ENCODE measurements at regions not wholly inside any gene's neighbourhood (a gene's known extent, or its start where the extent isn't known, plus 50 kb on each side); places are given as distances from the start of the nearest gene placed in this dataset.

GRCh38 chr6:80696268-80696667, 589.8 kb downstream of the BCKDHB start:
- TF ChIP-seq, protein P1, sequence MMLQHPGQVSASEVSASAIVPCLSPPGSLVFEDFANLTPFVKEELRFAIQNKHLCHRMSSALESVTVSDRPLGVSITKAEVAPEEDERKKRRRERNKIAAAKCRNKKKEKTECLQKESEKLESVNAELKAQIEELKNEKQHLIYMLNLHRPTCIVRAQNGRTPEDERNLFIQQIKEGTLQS (IDR thresholded peaks at IDR 0.05; ENCODE audit: insufficient read depth, low read depth, low read length) = no peak
- TF ChIP-seq EP300 (IDR thresholded peaks at IDR 0.05; ENCODE audit: borderline replicate concordance in 1 of 2, low read depth in 2 of 2, low read length in 2 of 2) = no peak
- no peak for TF ChIP-seq JUN (IDR thresholded peaks at IDR 0.05; ENCODE audit: low read depth, low read length)
- TF ChIP-seq KDM5A (IDR thresholded peaks at IDR 0.05; ENCODE audit: low read length) = no peak
- no peak for TF ChIP-seq CTCF (IDR thresholded peaks at IDR 0.05; ENCODE audit: control extremely low read depth in 1 of 3, insufficient read depth in 1 of 3, low read depth in 1 of 3, low read length in 3 of 3)
- TF ChIP-seq, protein P2, sequence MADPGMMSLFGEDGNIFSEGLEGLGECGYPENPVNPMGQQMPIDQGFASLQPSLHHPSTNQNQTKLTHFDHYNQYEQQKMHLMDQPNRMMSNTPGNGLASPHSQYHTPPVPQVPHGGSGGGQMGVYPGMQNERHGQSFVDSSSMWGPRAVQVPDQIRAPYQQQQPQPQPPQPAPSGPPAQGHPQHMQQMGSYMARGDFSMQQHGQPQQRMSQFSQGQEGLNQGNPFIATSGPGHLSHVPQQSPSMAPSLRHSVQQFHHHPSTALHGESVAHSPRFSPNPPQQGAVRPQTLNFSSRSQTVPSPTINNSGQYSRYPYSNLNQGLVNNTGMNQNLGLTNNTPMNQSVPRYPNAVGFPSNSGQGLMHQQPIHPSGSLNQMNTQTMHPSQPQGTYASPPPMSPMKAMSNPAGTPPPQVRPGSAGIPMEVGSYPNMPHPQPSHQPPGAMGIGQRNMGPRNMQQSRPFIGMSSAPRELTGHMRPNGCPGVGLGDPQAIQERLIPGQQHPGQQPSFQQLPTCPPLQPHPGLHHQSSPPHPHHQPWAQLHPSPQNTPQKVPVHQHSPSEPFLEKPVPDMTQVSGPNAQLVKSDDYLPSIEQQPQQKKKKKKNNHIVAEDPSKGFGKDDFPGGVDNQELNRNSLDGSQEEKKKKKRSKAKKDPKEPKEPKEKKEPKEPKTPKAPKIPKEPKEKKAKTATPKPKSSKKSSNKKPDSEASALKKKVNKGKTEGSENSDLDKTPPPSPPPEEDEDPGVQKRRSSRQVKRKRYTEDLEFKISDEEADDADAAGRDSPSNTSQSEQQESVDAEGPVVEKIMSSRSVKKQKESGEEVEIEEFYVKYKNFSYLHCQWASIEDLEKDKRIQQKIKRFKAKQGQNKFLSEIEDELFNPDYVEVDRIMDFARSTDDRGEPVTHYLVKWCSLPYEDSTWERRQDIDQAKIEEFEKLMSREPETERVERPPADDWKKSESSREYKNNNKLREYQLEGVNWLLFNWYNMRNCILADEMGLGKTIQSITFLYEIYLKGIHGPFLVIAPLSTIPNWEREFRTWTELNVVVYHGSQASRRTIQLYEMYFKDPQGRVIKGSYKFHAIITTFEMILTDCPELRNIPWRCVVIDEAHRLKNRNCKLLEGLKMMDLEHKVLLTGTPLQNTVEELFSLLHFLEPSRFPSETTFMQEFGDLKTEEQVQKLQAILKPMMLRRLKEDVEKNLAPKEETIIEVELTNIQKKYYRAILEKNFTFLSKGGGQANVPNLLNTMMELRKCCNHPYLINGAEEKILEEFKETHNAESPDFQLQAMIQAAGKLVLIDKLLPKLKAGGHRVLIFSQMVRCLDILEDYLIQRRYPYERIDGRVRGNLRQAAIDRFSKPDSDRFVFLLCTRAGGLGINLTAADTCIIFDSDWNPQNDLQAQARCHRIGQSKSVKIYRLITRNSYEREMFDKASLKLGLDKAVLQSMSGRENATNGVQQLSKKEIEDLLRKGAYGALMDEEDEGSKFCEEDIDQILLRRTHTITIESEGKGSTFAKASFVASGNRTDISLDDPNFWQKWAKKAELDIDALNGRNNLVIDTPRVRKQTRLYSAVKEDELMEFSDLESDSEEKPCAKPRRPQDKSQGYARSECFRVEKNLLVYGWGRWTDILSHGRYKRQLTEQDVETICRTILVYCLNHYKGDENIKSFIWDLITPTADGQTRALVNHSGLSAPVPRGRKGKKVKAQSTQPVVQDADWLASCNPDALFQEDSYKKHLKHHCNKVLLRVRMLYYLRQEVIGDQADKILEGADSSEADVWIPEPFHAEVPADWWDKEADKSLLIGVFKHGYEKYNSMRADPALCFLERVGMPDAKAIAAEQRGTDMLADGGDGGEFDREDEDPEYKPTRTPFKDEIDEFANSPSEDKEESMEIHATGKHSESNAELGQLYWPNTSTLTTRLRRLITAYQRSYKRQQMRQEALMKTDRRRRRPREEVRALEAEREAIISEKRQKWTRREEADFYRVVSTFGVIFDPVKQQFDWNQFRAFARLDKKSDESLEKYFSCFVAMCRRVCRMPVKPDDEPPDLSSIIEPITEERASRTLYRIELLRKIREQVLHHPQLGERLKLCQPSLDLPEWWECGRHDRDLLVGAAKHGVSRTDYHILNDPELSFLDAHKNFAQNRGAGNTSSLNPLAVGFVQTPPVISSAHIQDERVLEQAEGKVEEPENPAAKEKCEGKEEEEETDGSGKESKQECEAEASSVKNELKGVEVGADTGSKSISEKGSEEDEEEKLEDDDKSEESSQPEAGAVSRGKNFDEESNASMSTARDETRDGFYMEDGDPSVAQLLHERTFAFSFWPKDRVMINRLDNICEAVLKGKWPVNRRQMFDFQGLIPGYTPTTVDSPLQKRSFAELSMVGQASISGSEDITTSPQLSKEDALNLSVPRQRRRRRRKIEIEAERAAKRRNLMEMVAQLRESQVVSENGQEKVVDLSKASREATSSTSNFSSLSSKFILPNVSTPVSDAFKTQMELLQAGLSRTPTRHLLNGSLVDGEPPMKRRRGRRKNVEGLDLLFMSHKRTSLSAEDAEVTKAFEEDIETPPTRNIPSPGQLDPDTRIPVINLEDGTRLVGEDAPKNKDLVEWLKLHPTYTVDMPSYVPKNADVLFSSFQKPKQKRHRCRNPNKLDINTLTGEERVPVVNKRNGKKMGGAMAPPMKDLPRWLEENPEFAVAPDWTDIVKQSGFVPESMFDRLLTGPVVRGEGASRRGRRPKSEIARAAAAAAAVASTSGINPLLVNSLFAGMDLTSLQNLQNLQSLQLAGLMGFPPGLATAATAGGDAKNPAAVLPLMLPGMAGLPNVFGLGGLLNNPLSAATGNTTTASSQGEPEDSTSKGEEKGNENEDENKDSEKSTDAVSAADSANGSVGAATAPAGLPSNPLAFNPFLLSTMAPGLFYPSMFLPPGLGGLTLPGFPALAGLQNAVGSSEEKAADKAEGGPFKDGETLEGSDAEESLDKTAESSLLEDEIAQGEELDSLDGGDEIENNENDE (IDR thresholded peaks at IDR 0.05; ENCODE audit: insufficient replicate concordance, low read length) = no peak
- TF ChIP-seq FOSL1 (IDR thresholded peaks at IDR 0.05; ENCODE audit: insufficient read depth, low read depth, low read length) = no peak
- no peak for TF ChIP-seq NRF1 (IDR thresholded peaks at IDR 0.05; ENCODE audit: low read depth, low read length)

All from H1 (cell line).